ENCODE measurements at regions not wholly inside any gene's neighbourhood (a gene's known extent, or its start where the extent isn't known, plus 50 kb on each side); places are given as distances from the start of the nearest gene placed in this dataset.

DNA sequence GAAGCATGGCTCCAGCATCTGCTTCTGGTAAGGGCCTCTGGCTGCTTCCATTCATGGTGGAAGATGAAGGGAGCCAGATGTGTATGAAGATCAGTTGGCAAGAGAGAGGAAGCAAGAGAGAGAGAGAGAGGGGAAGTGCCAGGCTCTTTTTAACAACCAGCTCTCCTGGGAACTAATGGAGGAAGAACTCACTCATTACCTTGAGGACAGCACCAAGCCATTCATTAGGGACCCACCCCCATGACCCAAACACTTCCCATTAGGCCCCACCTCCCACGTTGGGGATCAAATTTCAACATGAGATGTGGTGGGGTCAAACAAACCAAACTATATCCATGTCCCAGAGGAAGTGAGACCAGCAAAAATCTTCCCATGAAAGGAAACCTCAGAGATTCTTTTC, 124.8 kb upstream of the SIX2 start:
- DNase-seq = no peak

DNA sequence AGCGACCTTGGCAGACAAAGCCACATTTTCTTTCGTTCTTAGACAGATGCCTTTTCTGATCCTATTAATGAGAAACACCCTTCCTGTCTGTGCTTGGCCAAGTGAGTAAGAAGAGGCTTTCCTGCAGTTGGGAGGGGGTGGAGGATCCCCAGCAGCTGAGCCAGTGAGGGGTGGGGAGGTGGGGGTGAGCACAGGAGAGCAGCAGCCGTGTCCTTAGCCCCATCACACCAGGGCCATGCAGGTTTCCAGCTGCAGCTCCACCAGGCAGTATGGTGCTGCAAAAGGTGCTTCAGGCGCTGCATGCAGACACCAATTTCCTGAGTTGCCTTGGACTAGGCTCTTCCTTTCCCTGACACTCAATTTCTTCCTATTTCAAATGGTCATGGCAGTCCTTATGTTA, 123.3 kb upstream of the SIX2 start:
- no peak for DNase-seq

DNA sequence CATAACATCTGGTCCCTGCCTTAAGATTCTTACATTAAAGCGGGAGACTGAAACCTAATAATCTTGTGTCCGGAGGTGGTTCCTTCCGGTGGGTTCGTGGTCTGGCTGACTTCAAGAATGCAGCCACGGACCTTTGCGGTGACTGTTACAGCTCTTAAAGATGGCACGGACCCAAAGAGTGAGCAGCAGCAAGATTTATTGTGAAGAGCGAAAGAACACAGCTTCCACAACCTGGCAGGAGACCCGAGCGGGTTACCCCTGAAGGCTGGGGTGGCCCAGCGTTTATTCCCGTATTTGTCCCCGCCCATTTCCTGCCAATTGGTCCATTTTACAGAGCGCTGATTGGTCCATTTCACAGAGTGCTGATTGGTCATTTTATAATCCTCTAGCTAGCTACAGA, 122.3 kb upstream of the SIX2 start:
- DNase-seq = no peak

DNA sequence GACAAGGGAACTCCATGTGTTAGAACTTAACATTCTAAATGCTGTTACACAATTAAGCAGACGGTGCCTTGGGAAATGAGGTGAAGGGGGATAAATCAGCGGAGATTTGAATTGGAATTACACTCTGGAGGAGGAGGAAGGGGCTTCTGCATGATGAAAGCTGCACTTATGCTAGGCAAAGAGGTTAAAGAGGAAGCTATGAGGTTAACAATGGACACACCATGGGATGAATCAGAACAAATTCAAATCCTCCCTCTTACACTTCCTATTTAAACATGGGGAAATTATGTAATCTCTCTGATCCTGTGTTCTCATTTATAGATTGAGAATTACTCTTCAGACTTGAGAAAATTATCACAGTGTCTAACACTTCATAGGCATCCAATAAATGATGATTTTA, 121.5 kb upstream of the SIX2 start:
- DNase-seq = no peak

DNA sequence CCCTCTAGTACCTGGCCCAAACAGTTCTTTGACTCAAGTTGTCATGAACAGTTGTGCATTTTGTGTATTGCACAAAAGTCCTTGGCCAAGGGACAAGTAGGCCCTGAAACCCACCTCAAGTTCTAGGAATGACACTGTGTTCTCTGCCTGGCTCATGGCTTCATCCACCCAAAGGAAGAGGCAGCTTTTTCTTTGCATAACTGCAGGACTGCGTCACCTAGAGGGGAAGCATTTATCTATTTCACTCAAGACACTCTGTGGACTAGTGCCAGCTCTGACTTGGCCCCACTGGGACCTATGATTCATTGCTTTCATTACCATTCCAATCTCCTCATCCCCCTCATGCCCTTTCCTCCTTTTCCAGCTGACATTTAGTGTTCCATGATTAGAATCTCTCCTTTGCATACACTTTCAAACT, 119.3 kb upstream of the SIX2 start:
- DNase-seq = no peak

DNA sequence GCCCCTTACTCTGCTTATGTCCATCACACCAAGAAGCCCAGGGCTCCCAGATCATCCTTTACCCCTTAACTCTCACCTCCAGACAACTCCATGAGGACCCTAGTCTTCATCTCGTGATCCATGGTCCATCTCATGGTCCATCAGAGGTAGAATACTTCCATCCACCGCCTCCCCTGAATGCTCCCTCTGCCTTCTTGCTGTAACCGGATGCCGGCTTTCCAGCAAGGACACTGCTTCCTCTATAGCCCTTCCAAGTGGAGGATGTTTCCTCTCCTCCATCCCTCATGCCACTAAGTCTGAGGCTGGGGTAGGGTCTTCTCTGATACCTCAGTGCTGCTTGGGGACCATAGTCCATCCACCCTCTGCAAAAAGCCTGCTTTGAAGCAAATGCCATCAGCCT, 118.6 kb upstream of the SIX2 start:
- no peak for DNase-seq

DNA sequence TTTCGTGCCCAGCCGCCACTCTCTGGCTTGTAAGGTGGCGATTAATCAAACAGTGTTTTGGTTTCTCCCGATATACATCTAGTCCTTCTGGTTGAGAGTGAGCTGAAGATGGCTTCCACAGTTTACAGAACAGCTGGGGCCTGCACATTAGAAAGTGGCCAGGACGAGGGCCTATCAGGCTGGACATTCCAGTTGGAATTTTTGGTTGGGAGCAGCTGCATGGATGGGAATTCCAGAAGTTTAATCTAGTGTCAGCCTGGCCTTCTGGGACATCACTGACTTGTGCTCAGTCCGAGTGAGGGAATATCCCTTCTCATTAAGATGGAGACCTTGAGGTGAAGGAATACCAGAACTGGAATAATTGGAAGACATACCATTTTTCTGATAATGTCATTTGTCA, 118.1 kb upstream of the SIX2 start:
- no peak for DNase-seq

DNA sequence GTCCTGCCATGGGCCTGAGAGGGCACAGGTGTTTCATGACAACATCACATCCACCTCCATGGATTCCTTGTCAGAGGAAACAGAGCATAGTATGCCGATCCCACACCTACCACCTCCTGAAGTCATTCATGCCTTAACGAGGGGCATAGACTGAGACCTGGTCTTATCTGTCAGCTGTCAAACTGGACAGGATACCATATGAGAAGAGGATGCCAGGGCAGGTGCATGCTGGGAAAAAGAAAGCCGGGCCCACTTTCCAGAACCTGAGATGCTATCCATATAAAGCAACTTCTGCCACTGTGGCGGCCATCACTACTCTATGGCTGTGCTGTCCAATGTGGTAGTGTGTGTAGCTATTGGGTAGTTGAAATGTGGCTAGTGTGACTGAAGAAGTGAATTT, 116.0 kb upstream of the SIX2 start:
- DNase-seq = no peak

DNA sequence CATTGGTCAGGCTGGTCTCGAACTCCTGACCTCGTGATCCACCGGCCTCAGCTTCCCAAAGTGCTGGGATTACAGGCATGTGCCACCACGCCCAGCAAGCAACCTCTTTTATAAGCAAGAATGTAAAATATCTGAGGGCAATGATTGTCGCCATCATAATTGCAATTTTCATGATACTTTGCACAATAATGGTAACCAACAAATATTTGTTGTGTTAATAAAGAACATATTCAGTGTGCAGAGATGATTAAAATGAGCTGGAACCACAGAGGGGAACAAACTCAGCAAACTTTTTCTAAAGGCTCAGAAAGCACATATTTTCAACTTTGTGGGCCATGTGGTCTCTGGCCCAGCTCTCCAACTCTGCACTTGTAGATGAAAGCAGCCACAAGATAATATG, 115.2 kb upstream of the SIX2 start:
- no peak for DNase-seq

DNA sequence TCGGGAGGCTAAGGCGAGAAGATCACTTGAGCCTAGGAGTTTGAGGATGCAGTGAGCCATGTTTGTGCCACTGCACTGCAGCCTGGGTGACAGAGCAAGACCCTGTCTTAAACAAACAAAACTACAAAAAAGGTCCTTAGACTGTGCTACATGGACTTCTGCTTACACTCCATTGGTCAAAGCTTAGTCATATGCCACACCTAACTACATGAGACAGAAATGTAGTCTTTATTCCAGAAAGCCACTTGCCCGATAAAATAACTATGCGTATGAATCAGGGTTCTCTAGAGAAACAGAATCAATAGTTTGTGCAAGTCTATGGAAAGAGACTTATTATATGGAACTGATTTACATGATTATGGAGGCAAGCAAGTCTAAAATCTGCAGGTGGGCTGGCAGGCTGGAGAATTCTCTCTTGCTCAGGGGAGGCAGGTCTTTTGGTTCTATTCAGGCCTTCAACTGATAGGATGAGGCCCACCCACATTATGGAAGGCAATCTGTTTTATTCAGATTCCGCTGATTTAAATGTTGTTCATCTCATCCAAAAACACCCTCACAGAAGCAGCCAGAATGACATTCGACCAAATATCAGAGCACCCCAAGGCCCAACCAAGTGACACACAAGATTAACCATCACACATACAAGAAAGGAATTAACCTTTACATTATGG, 114.4 kb upstream of the SIX2 start:
- DNase-seq = no peak

DNA sequence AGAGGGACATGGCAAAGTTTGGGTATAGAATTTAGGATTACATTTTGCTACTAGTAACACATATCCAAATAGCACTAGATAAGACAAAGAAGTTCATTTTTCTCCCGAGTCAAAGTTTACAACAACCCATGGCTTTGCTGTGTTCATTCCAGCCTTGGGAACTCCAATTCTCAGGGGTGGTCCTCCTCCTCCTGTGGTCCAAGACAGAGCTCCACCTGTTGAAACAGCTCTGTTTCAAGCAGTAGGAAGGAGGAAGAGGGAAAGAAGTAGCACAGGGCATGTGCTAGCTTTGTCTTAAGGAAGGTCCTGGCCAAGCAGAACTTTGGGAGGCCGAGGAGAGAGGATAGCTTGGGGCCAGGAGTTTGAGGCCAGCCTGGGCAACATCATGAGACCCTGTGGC, 113.8 kb upstream of the SIX2 start:
- no peak for DNase-seq

DNA sequence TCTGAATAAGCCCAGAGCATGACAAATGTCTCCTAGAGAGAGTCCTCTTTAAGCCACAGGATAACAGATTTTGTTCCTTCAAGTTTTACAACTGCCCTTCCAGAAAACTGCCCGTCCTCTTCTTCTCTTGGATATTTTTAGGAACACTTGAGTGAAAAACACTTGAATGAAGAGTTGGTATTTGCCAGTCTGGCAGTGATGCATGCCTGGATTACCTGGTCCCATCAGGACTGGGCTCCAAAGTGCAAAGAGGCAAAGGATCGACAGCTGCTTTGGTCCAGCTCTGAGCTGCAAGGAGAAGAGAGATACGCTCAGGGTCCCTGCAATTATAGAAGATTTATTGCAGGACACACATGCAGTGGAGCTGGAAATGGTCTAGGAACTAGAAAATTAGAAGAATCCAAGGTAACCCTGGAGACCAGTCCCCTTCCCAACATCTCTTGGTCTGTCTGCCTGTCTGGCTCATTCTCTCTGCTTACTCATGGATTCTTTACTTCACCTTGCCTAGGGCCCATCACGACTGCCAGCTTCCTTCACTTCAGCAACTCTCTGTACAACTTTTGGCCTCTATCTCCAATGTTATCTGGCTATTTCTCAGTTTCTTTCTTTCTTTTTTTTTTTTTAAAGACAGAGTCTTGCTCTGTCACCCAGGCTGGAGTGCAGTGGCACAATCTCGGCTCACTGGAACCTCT, 112.1 kb upstream of the SIX2 start:
- DNase-seq = no peak

DNA sequence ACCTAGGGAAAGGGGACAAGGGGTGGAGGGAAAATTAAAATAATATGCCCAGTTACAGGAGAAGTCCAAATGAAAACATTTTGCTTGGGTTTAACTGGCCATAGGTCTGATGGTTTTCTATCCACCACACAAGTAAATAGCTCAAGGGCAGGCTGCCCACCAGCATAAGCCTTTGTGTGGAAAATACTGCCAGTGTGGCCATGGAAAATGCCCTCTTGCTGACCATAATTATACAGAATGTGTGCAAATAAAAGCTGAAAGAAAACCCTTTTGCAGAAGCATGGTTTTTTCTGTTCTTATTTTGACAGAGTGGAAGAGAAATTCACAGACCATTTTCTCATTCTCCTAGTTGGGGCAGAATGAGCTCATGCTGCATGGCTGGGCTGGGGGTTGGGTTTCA, 111.3 kb upstream of the SIX2 start:
- no peak for DNase-seq

DNA sequence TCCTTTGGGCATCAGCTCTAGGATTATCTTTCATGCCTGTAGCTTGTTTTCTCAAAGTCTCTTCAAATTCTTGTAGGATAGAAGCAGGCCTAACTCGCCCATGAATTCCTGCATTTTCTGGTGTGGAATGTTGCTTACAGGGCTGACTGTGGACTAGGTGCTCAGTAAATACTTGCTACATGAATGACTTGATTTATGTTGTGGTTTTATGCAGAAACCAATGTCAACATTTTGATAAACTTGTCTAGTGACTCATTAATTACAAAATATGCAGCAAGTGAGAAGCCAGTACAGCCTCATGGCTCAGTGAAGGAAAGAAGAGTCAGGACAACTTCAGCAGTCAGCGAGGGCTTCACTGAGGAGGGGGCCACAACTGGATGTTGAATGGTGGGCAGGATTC, 110.6 kb upstream of the SIX2 start:
- DNase-seq = no peak

DNA sequence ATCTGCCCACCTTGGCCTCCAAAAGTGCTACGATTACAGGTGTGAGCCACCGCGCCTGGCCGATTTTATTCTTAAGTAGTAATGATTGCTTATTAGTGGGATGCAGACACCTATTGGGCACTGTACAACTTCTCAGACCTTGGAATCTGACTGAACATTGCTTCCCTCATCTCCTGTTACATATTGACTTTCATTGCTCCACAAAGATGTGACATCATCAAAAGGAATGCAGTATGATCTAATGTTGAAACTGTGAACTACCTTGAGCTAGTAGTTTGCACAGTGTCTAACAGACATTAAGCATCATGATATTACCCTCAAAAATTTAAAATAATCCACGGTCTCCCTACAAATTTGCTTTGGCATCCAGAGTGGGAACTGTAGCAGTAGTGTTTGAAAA, 109.8 kb upstream of the SIX2 start:
- no peak for DNase-seq

DNA sequence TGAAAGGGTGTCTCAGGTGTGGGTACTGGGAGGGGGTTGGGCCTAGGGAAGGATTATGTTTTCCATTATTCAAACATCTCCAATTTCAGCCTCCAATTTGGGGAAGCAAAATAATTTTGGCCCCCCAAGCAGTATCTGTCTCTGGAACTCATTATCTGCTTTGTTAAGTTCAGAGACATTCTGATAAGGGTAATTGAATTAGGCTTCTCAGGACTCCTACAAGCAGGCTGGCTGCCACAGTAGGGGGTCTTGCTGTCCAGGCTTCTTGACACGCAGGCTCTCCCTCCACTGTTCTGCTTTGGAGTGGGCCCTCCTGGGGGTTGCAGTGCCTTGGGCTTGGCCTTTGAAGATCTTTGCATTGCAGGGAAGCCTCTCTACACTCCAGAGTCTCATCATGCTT, 108.1 kb upstream of the SIX2 start:
- no peak for DNase-seq

DNA sequence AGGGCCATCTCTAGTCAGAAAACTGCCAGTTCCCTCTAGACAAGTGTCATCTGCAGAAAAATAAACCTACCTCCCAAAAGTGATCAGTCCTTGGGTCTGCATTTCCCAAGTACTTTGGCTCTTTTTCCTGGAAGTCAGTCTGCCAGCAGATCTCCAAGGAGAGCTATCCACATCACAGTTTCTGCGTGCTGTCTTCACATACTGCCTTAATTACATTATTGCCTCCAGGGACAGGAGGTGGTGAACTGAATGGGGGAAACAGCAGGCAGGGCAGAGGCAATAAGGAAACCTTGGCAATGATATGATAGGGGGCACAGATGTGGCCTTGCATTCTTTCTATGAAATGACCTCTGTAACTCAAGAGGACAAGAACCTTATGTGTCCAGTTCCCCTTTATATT, 105.9 kb upstream of the SIX2 start:
- no peak for DNase-seq

DNA sequence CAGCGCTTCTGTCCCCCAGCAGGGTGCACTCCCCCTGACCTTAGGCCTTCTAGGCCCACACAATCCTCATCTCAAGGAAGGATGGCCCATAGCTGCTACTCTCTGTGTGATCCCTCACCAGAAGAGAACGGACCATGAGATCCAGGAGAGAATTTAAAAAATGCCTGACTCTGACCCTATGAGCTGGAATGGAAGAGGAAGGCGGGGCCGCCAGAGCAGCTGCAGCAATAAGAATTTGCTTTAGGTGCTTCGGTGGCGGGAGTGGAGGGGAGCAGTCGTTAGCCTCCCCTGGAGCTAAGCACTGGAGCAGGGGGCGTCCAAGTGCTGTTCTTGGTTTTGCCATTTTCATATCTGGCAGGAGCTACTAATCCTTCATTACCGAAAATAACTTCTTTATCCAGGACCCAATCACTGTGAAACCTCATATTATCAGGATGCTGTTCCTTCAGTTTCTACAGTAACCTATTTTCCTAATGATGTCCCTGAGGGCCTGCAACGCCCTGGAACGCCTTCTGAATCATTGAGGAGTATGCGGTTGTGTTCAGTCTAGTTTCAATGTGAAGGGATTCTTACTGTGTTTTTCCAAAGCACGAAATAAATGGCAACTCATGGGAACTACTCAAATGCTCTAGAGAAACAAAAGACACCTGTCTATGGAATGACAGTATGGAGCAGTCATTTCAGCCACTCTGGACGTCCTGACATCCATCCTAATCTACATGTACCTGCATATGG, 105.1 kb upstream of the SIX2 start:
- DNase-seq = no peak

DNA sequence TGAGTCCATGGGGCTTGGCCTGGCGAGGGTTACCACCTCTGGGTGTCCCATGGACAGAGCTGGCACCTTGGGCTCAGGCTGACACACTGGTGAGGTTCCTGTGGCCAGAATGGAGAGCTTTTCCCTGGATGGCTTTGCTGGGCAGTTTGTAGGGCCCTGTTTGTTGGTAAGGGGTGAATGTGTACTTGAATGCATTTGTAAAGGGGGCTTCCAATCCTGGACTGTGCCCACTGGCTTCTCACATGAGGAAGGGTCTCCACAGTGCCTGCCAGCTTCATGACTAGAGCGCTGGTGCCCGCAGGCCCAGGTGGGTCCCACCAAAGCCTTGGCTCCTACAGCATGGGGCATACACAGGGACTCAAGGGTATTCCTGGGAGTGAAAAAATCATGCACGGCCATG, 103.5 kb upstream of the SIX2 start:
- no peak for DNase-seq

DNA sequence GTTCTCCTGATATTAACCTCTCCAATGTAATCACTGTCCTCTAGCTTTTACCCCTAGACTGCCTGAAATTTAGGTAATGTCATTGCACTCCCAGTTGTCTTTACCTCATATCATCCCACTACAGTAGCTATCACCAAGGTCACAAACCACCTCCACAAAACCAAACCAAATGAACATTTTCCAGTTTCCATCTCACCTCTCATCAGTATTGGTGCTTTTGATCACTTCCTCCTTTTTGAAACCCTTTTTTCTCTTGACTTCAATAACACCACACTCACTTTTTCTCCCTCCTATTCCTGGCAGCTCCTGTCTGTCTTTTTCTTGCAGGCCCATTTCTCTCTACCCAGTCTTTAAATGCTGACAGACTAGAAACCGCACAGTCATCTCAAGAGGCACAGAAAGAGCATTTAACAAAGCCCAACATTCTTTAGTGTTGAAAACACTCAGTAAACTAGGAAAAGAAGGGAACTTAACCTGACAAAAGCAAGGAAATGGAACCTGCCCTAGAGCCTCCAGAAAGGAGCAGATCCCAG, 95.9 kb upstream of the SIX2 start:
- DNase-seq = no peak

DNA sequence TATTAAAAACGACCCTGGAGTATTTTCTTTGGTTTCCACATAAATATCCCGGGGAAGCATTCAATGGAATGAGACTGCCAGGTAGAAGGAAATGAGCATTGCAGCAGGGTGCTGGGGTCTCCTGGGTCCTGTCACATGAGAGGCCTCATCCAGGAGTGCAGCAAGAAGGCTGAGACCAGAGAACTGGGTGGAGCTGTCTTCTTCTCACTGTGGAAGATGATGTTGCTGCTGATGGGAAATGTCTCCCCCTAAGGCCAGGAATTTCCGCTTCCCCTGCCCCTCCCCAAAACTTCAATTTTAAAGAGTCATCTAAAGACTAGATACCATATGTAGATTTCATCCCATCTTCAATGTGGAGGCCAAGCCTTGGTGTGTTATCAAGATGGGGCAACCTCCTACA, 95.2 kb upstream of the SIX2 start:
- DNase-seq = no peak

DNA sequence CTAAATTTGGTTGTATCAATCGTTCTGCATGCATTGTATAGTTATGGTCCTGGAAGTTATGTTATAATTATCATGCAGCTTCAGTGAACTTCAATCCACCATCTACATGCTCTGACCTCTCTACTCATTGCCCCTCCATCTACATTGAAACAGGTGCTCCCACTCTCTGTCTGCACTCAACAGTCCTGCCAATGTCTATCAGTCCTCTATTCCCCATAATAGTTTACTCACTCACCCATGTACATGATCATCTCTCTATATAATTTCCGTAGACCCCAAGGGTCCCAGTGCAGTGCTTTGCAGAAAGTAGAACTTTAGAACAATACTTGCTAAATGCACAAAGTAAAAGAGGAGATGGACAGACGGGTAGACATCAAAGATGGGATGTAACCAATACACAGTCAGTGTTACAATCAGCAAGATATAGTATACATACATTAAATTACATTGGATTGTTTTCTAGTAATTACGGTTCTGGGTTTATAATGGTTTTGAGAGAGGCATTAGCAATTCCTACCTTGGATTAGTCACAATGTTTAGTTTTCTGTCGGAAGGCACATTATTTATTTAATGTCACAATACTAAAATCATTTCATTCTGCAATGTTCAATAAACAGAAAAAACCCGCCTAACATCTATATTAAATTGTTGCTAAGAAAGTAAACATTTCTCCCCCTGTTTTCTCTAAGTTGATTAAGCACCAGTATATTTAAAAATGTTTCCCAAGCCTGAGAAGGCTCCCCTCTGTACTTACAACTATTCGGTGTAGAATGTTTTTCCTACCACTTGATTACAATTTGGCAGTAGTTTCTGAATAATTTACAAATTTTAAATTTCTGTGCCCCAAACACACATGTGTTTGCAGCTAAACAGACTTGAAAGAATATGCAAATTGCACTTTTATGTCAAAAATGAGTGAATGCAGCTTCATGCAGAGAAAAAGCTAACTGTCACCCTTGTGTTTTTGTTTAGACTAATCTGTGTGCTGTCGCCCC, 94.4 kb upstream of the SIX2 start:
- DNase-seq = no peak

DNA sequence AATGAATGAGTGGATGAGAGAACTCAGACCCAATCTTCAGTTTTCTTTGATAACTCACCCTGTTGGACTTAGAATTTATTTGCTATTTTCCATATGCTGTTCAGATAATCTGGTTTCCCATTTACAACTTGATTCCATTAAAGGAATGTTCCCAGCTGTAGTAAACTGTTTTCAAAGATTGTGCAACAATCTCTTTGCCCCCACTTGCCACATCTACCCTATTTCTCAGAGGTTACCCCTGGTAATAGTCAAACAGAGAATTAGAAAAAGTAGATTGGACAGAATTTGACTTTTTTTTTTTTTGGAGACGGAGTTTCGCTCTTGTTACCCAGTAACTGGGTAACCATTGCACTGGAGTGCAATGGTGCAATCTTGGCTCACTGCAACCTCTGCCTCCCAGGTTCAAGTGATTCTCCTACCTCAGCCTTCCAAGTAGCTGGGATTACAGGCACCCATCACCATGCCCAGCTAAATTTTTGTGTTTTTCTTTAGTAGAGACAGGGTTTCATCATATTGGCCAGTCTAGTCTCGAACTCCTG, 93.4 kb upstream of the SIX2 start:
- DNase-seq = no peak

All from midbrain (tissue), 1 donor.